Lower leg skin (tissue), 3 donors: ENCODE measurements at regions not wholly inside any gene's neighbourhood (a gene's known extent, or its start where the extent isn't known, plus 50 kb on each side); places are given as distances from the start of the nearest gene placed in this dataset.

Experiments
- POLR2A ChIP-seq, 2 donors: fragments of 450-650 bp; IDR thresholded peaks; one replicate each; pipeline ENCODE4 v1.6.1; 2016 to 2017; ENCODE audit warnings: antibody characterized with exemption in 2 of 2, mild to moderate bottlenecking in 1 of 2, moderate library complexity in 1 of 2
- TF ChIP-seq, protein P1 (sequence below), 3 donors: fragments of 450-650 bp; IDR thresholded peaks; one replicate each; pipeline ENCODE4 v1.5.1; 2016; ENCODE audit warnings: antibody characterized with exemption in 3 of 3, mild to moderate bottlenecking in 3 of 3, moderate library complexity in 2 of 3

DNA sequence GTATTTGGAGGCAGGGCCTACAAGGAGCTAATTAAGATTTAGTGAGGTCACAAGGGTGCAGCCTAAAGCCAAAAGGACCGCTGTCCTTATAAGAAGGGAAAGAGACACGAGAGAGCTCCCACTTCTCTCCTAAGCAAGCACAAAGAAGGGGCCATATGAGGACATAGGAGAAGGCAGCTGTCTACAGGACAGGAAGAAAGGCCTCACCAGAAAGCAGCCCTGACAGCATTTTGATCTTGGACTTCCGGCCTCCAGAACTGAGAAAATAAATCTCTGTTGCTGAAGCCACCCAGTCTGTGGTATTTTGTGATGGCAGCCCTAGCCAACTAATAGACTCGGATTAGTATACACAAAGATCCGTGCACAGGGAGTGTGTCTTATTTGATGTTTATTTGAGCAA, 139.7 kb downstream of the B3GNT2 start:
- TF ChIP-seq, protein P1, sequence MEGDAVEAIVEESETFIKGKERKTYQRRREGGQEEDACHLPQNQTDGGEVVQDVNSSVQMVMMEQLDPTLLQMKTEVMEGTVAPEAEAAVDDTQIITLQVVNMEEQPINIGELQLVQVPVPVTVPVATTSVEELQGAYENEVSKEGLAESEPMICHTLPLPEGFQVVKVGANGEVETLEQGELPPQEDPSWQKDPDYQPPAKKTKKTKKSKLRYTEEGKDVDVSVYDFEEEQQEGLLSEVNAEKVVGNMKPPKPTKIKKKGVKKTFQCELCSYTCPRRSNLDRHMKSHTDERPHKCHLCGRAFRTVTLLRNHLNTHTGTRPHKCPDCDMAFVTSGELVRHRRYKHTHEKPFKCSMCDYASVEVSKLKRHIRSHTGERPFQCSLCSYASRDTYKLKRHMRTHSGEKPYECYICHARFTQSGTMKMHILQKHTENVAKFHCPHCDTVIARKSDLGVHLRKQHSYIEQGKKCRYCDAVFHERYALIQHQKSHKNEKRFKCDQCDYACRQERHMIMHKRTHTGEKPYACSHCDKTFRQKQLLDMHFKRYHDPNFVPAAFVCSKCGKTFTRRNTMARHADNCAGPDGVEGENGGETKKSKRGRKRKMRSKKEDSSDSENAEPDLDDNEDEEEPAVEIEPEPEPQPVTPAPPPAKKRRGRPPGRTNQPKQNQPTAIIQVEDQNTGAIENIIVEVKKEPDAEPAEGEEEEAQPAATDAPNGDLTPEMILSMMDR (IDR thresholded peaks at IDR 0.05), result no peak
- TF ChIP-seq POLR2A (IDR thresholded peaks at IDR 0.05), result no peak
